GM12878 (cell line): ENCODE measurements at regions not wholly inside any gene's neighbourhood (a gene's known extent, or its start where the extent isn't known, plus 50 kb on each side); places are given as distances from the start of the nearest gene placed in this dataset.

Experiments
- ATAC-seq: fragments of 200-7000 bp; cut with Tn5 transposase; 3 replicates; pipeline ENCODE4 v1.9.1; 2020; ENCODE audit warnings: mild to moderate bottlenecking, moderate library complexity
- BruUV-seq: library from RNA; stranded (reverse); fragments of 400-500 nt; replicated peaks from 2 replicates; lab custom pipeline; 2021; lab: Mats Ljungman, UMichigan
- CTCF ChIA-PET: fragments of 300-600 bp; sonication (Branson Sonifier 250); formaldehyde crosslinking; extraction: SDS; loops from one replicate; lab custom pipeline; 2021; ENCODE audit warnings: inconsistent platforms; lab: Yijun Ruan, JAX
- POLR2A ChIA-PET: fragments of 350-600 bp; formaldehyde crosslinking; extraction: SDS; loops from one replicate; lab custom pipeline; 2021; ENCODE audit warnings: inconsistent platforms; lab: Charles Lee
- RAD21 ChIA-PET: fragments of 300-600 bp; sonication (Branson Sonifier 250); formaldehyde crosslinking; loops from one replicate; lab custom pipeline; 2023; ENCODE audit warnings: antibody characterized with exemption; ENCODE audit not compliant: unreplicated experiment; lab: Charles Lee
- SMC1A ChIA-PET: fragments of 300-600 bp; sonication (Branson Sonifier 250); formaldehyde crosslinking; loops from one replicate; lab custom pipeline; 2023; ENCODE audit not compliant: unreplicated experiment, uncharacterized antibody; lab: Charles Lee
- DNase-seq: peaks from one replicate; pipeline ENCODE4 v3.0.0-alpha.2; 2011; ENCODE audit warnings: low read depth, low spot score
- FAIRE-seq: peaks from 3 replicates; lab custom pipeline; 2011; peaks lifted over from hg19 to GRCh38; lab: Jason Lieb, UNC
- H2AFZ ChIP-seq: 2 replicates; pipeline ENCODE4 v1.6.0; 2011; ENCODE audit warnings: low read depth, low read length, control low read depth; ENCODE audit not compliant: control insufficient read depth
- H3K27ac ChIP-seq: 2 replicates; pipeline ENCODE4 v1.5.1; 2011; ENCODE audit warnings: control low read depth; ENCODE audit not compliant: control insufficient read depth, insufficient read depth
- H3K27me3 ChIP-seq, 2 experiments: replicated peaks in 1 of 2; 2 replicates each; pipeline versions ENCODE4 v1.6.0 to v1.6.1; 2011; ENCODE audit warnings: low read length in 1 of 2; ENCODE audit not compliant: control insufficient read depth in 2 of 2, insufficient read depth in 2 of 2
- H3K36me3 ChIP-seq, 2 experiments: 2 replicates each; pipeline ENCODE4 v1.5.1; 2011; ENCODE audit warnings: low read length in 1 of 2; ENCODE audit not compliant: control insufficient read depth in 2 of 2, insufficient read depth in 2 of 2
- H3K4me1 ChIP-seq: 2 replicates; pipeline ENCODE4 v1.6.1; 2011; ENCODE audit warnings: mild to moderate bottlenecking, low read length, moderate library complexity, mixed read lengths; ENCODE audit not compliant: control insufficient read depth, insufficient read depth
- H3K4me2 ChIP-seq: 2 replicates; pipeline ENCODE4 v1.6.0; 2011; ENCODE audit warnings: control low read depth; ENCODE audit not compliant: control insufficient read depth, insufficient read depth
- H3K4me3 ChIP-seq: fragments of 200-600 bp; sonication (generic); 2 replicates; pipeline ENCODE4 v1.5.1; 2016
- H3K79me2 ChIP-seq: 2 replicates; pipeline ENCODE4 v1.6.0; 2011; ENCODE audit warnings: low read length; ENCODE audit not compliant: control insufficient read depth, insufficient read depth
- H3K9ac ChIP-seq: 2 replicates; pipeline ENCODE4 v1.8.0; 2011; ENCODE audit warnings: low read length, control low read depth, mixed read lengths; ENCODE audit not compliant: control insufficient read depth, insufficient read depth
- H3K9me3 ChIP-seq: replicated peaks from 3 replicates; pipeline ENCODE4 v1.5.1; 2011; ENCODE audit warnings: mild to moderate bottlenecking, low read length; ENCODE audit not compliant: control insufficient read depth, insufficient read depth
- H4K20me1 ChIP-seq: 2 replicates; pipeline ENCODE4 v1.6.0; 2011; ENCODE audit not compliant: control insufficient read depth, insufficient read depth
- DPF2 ChIP-seq: fragments of 450-650 bp; IDR thresholded peaks from 2 replicates; pipeline ENCODE4 v1.6.1; 2017; ENCODE audit warnings: mild to moderate bottlenecking
- GABPA ChIP-seq: IDR thresholded peaks from 2 replicates; pipeline ENCODE4 v1.6.1; 2014; ENCODE audit warnings: antibody characterized with exemption, low read depth, mild to moderate bottlenecking, inconsistent platforms
- SIX5 ChIP-seq: IDR thresholded peaks from 2 replicates; pipeline ENCODE4 v1.6.1; 2011; ENCODE audit warnings: mild to moderate bottlenecking, low read depth, low read length, moderate library complexity; ENCODE audit not compliant: severe bottlenecking
- SMAD5 ChIP-seq: IDR thresholded peaks from 2 replicates; pipeline ENCODE4 v1.6.1; 2016; ENCODE audit warnings: antibody characterized with exemption, low read depth
- TCF3 ChIP-seq: IDR thresholded peaks from 2 replicates; pipeline ENCODE4 v1.6.1; 2012; ENCODE audit warnings: low read depth, mild to moderate bottlenecking, low read length, borderline replicate concordance; ENCODE audit not compliant: insufficient read depth
- WGBS: methylation state at CpG from one replicate; pipeline ENCODE4 v1.1.6; 2016; ENCODE audit warnings: low lambda C conversion rate; ENCODE audit not compliant: insufficient replicate concordance, insufficient coverage; ENCODE audit errors: missing lambda C conversion rate; 5-methylcytosine and 5-hydroxymethylcytosine counted together
- in situ Hi-C: fragments of 300-500 bp; cut with MboI; formaldehyde crosslinking; loops from 9 replicates; pipeline ENCODE4 v1.14.3; 2018; ENCODE audit warnings: mixed read lengths
- intact Hi-C: fragments of 100-400 bp; cut with micrococcal nuclease; formaldehyde crosslinking; loops from one replicate; pipeline ENCODE4 v1.14.2; 2022; ENCODE audit not compliant: unreplicated experiment
- TF ChIP-seq, protein P1 (sequence below): IDR thresholded peaks from 2 replicates; pipeline ENCODE4 v1.6.1; 2011; ENCODE audit warnings: borderline replicate concordance, low read depth, mild to moderate bottlenecking, moderate library complexity, low read length; ENCODE audit not compliant: insufficient read depth, poor library complexity, severe bottlenecking
- TF ChIP-seq, protein P2 (sequence below): fragments of 450-650 bp; formaldehyde crosslinking; IDR thresholded peaks from 2 replicates; pipeline ENCODE4 v1.4.0; 2020; ENCODE audit warnings: mild to moderate bottlenecking, moderate library complexity
- TF ChIP-seq, protein P3 (sequence below): IDR thresholded peaks from 2 replicates; pipeline ENCODE4 v1.6.1; 2011; ENCODE audit warnings: borderline replicate concordance, low read depth, mild to moderate bottlenecking, moderate library complexity, mixed read lengths, low read length; ENCODE audit not compliant: insufficient read depth; ENCODE audit errors: extremely low read length
- TF ChIP-seq, protein P4 (sequence below): fragments of 450-650 bp; IDR thresholded peaks from 2 replicates; pipeline ENCODE4 v1.6.1; 2018; ENCODE audit warnings: mild to moderate bottlenecking, low read depth, moderate library complexity; ENCODE audit not compliant: partially characterized antibody

DNA sequence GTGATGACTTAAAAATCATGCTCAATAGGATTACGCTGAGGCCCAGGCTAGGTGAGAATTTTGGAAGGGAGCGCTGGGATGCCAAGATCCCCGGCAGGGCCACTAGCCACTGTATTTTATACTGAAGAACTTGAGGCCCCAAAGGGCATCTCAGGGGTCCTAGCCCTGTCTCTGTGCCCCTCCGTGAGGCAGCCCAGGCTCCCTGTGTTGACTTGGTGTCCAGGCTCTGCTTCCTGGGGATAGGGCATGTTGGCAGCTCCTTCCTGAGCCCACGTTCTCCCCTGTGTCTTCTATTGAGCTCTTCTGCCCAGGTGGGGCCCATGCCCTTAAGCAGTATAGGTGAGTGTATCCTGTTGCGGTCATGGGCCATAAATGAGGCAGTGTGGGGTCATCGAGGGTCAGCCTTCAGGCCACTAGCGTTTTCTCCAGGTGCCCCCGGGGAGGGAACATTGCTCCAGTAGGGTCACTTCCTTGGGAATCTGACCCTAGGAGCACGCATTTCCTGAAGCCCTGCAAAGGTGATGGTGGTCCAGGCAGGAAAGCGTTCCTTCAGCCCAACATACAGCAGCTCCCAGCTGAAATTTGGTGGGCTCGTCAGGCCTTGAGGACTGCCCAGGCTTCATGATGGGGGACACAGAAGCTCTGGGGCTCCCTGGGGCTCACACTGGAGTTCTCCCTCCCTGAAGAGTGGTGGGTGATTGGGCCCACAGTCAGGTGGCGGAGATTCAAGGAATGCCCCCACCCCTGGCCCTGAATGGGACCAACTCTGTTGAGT is 189.4 kb downstream of the UBE3A start (continued):
- TF ChIP-seq, protein P1, sequence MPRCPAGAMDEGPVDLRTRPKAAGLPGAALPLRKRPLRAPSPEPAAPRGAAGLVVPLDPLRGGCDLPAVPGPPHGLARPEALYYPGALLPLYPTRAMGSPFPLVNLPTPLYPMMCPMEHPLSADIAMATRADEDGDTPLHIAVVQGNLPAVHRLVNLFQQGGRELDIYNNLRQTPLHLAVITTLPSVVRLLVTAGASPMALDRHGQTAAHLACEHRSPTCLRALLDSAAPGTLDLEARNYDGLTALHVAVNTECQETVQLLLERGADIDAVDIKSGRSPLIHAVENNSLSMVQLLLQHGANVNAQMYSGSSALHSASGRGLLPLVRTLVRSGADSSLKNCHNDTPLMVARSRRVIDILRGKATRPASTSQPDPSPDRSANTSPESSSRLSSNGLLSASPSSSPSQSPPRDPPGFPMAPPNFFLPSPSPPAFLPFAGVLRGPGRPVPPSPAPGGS = no peak
- no peak for TF ChIP-seq SMAD5
- TF ChIP-seq TCF3 = no peak
- TF ChIP-seq, all 136 proteins: peak for 0

DNA sequence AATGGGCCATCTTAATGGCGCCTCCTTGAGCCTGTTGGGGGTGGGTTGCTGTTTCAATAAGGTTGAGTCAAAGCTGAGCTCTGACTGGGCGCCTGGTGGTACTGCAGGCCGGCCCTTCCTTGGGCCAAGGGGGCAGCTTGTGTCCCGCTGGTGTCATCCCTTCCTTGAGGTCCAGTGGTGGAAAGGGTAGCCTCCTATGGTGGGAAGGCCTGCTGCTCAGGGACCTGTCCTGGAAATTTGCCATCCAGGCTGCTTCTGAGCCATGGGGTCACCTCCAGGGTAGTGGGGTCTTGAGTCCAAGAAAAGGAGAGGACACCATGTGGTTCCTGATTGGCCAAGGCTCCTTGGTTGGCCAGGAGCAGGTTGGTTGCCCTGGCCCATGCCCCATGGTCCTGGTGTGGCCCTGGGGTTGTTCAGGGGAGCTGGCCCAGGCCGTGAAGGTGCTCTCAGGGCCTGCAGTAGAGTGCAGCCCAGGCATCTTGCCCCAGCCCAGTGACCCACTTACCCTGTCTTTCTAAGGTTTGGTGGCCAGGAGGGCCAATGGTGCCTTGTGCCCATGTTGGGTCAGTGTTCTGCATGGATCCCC is 188.7 kb downstream of the UBE3A start:
- intact Hi-C loops (no loop called here), in situ Hi-C loops (no loop called here)
- ChIA-PET CTCF (no interaction called here), SMC1A (no interaction called here), RAD21 (no interaction called here), POLR2A (no interaction called here)
- Histone ChIP-seq H3K27ac (no peak overlapping the region), H3K9me3 (no peaks in the 10 kb centered on the region; the same call in 2 of the 3 replicates), H3K4me1 (no peaks in the 10 kb centered on the region), H3K9ac (no peak overlapping the region), H4K20me1 (no peaks in the 10 kb centered on the region), H3K36me3 (no peaks in the 10 kb centered on the region), H3K4me3 (no peak overlapping the region), H3K27me3 (no peaks in the 10 kb centered on the region), H3K4me2 (no peak overlapping the region), H2AFZ (no peak overlapping the region), H3K79me2 (no peaks in the 10 kb centered on the region)
- WGBS = 0% methylated on average over 5 of the region's 5 CpGs
- no peak for ATAC-seq
- FAIRE-seq = no peak
- BruUV-seq = no TSS peak
- no peak for DNase-seq
- TF ChIP-seq, protein P2, sequence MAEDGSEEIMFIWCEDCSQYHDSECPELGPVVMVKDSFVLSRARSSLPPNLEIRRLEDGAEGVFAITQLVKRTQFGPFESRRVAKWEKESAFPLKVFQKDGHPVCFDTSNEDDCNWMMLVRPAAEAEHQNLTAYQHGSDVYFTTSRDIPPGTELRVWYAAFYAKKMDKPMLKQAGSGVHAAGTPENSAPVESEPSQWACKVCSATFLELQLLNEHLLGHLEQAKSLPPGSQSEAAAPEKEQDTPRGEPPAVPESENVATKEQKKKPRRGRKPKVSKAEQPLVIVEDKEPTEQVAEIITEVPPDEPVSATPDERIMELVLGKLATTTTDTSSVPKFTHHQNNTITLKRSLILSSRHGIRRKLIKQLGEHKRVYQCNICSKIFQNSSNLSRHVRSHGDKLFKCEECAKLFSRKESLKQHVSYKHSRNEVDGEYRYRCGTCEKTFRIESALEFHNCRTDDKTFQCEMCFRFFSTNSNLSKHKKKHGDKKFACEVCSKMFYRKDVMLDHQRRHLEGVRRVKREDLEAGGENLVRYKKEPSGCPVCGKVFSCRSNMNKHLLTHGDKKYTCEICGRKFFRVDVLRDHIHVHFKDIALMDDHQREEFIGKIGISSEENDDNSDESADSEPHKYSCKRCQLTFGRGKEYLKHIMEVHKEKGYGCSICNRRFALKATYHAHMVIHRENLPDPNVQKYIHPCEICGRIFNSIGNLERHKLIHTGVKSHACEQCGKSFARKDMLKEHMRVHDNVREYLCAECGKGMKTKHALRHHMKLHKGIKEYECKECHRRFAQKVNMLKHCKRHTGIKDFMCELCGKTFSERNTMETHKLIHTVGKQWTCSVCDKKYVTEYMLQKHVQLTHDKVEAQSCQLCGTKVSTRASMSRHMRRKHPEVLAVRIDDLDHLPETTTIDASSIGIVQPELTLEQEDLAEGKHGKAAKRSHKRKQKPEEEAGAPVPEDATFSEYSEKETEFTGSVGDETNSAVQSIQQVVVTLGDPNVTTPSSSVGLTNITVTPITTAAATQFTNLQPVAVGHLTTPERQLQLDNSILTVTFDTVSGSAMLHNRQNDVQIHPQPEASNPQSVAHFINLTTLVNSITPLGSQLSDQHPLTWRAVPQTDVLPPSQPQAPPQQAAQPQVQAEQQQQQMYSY (CRISPR knock-in tag) = no peak
- TF ChIP-seq GABPA (no peak), DPF2 (no peak), SIX5 (no peak)
- TF ChIP-seq, protein P3, sequence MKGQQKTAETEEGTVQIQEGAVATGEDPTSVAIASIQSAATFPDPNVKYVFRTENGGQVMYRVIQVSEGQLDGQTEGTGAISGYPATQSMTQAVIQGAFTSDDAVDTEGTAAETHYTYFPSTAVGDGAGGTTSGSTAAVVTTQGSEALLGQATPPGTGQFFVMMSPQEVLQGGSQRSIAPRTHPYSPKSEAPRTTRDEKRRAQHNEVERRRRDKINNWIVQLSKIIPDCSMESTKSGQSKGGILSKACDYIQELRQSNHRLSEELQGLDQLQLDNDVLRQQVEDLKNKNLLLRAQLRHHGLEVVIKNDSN = no peak
- TF ChIP-seq, protein P4, sequence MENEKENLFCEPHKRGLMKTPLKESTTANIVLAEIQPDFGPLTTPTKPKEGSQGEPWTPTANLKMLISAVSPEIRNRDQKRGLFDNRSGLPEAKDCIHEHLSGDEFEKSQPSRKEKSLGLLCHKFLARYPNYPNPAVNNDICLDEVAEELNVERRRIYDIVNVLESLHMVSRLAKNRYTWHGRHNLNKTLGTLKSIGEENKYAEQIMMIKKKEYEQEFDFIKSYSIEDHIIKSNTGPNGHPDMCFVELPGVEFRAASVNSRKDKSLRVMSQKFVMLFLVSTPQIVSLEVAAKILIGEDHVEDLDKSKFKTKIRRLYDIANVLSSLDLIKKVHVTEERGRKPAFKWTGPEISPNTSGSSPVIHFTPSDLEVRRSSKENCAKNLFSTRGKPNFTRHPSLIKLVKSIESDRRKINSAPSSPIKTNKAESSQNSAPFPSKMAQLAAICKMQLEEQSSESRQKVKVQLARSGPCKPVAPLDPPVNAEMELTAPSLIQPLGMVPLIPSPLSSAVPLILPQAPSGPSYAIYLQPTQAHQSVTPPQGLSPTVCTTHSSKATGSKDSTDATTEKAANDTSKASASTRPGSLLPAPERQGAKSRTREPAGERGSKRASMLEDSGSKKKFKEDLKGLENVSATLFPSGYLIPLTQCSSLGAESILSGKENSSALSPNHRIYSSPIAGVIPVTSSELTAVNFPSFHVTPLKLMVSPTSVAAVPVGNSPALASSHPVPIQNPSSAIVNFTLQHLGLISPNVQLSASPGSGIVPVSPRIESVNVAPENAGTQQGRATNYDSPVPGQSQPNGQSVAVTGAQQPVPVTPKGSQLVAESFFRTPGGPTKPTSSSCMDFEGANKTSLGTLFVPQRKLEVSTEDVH = no peak
